Esophagus muscularis mucosa (tissue), 4 donors: ENCODE measurements at regions not wholly inside any gene's neighbourhood (a gene's known extent, or its start where the extent isn't known, plus 50 kb on each side); places are given as distances from the start of the nearest gene placed in this dataset.
A peak's percentile ranks its signal among the peaks of the same experiment; 100 is the strongest.

Source experiments
- DNase-seq: peaks from one replicate; pipeline ENCODE4 v3.0.0-alpha.2; 2017; ENCODE audit errors: extremely low spot score
- H3K27ac ChIP-seq, 4 donors: fragments of 200-600 bp; sonication (generic); replicated peaks in 1 of 4; 1 replicate in 3 of 4; 2 replicates in 1 of 4; pipeline ENCODE4 v1.5.1; 2016 to 2019; ENCODE audit warnings: mild to moderate bottlenecking in 1 of 4
- H3K27me3 ChIP-seq, 4 donors: fragments of 200-600 bp; sonication (generic); one replicate each; pipeline versions ENCODE4 v1.5.1 to v1.6.0; 2016 to 2019
- H3K36me3 ChIP-seq, 4 donors: fragments of 200-600 bp; sonication (generic); one replicate each; pipeline ENCODE4 v1.5.1; 2016 to 2019
- H3K4me1 ChIP-seq, 4 donors: fragments of 200-600 bp; sonication (generic); one replicate each; pipeline ENCODE4 v1.5.1; 2016 to 2019
- H3K4me3 ChIP-seq, 4 donors: fragments of 200-600 bp; sonication (generic); 1 replicate in 2 of 4; 2 replicates in 2 of 4; pipeline ENCODE4 v1.5.1; 2016 to 2019; ENCODE audit warnings: mild to moderate bottlenecking in 4 of 4, moderate library complexity in 1 of 4
- H3K9me3 ChIP-seq, 4 donors: fragments of 200-600 bp; sonication (generic); 1 replicate in 3 of 4; 2 replicates in 1 of 4; pipeline ENCODE4 v1.5.1; 2016 to 2019
- EP300 ChIP-seq: sonication (generic); formaldehyde crosslinking; IDR thresholded peaks from one replicate; pipeline ENCODE4 v1.6.1; 2017; ENCODE audit warnings: antibody characterized with exemption
- POLR2A ChIP-seq: fragments of 450-650 bp; IDR thresholded peaks from one replicate; pipeline ENCODE4 v1.6.1; 2017; ENCODE audit warnings: antibody characterized with exemption, moderate library complexity, mild to moderate bottlenecking, low read depth
- POLR2AphosphoS5 ChIP-seq, 2 donors: sonication (generic); formaldehyde crosslinking; IDR thresholded peaks; one replicate each; pipeline ENCODE4 v1.6.1; 2017; ENCODE audit warnings: antibody characterized with exemption in 2 of 2
- WGBS: methylation state at CpG from one replicate; pipeline ENCODE4 v1.1.5; 2018; 5-methylcytosine and 5-hydroxymethylcytosine counted together
- intact Hi-C: fragments of 100-400 bp; cut with DNase I; formaldehyde crosslinking; loops from one replicate; pipeline ENCODE4 v1.15.1; 2023
- TF ChIP-seq, protein P1 (sequence below), 3 experiments: fragments of 200-600 bp in 2 of 3; fragments of 450-650 bp in 1 of 3; sonication (generic) in 2 of 3; IDR thresholded peaks; one replicate each; pipeline ENCODE4 v1.5.1; 2017 to 2019; ENCODE audit warnings: antibody characterized with exemption in 3 of 3, mild to moderate bottlenecking in 2 of 3, moderate library complexity in 1 of 3

DNA sequence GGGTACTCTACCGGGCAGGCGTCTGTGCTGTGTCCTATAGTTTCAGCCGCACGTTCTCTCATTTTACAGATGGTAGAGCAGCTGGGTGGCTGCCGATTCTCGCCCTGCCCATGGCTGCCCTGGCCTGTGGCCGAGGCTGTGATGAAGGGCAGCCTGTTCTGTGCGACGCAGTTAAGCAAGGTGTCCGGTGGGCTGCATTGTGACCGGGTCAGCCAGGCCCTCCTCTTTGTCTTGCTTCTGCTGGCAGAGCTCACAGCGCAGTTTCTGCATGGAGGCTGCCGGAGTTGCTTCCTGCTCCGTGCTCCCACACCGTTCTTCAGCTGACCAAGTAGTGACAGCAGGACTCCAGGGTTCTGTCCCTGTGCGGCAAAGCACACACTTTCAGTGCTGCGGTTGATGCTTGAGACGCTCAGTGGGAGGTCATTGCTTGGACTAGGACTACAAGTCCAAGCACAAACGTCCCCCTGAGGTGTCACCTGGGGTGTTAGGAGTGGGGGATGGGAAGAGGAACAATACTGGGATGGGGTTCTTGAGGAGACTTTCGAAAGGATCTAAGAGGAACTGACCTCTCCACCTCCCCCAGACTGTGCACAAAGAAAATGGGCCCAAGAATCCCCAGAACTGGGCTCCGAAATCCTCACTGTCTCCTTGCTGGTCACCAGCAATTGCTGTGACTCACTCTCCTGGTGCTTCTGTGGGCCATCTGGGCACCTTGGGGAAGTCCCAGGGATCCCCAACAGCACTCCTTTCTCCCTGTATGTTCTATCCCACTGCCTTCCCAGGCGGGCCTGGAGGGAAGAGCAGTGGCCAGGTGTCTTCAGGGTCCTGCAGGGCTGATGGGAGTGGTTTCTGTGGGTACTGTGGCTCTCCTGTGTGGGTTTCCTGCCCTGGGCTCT is 58.2 kb downstream of the GADD45G start:
- Histone ChIP-seq H3K27me3 (no peaks in the 10 kb centered on the region), H3K4me1 (peaks cover 21 to 36% (median 26%) of the 10 kb centered on the region in 4 donors), H3K4me3 (peak overlapping the region in 3 of 4 donors; percentile 37 to 52 (median 49)), H3K36me3 (no peaks in the 10 kb centered on the region), H3K9me3 (no peaks in the 10 kb centered on the region), H3K27ac (peak overlapping the region in 3 of 4 donors; percentile 59 to 76 (median 68))
- 80% methylated on average over 17 of the region's 22 CpGs for WGBS
- TF ChIP-seq, protein P1, sequence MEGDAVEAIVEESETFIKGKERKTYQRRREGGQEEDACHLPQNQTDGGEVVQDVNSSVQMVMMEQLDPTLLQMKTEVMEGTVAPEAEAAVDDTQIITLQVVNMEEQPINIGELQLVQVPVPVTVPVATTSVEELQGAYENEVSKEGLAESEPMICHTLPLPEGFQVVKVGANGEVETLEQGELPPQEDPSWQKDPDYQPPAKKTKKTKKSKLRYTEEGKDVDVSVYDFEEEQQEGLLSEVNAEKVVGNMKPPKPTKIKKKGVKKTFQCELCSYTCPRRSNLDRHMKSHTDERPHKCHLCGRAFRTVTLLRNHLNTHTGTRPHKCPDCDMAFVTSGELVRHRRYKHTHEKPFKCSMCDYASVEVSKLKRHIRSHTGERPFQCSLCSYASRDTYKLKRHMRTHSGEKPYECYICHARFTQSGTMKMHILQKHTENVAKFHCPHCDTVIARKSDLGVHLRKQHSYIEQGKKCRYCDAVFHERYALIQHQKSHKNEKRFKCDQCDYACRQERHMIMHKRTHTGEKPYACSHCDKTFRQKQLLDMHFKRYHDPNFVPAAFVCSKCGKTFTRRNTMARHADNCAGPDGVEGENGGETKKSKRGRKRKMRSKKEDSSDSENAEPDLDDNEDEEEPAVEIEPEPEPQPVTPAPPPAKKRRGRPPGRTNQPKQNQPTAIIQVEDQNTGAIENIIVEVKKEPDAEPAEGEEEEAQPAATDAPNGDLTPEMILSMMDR (IDR thresholded peaks at IDR 0.05), result no peak
- TF ChIP-seq EP300, result no peak
- TF ChIP-seq POLR2A, result no peak
- no peak for TF ChIP-seq POLR2AphosphoS5 (IDR thresholded peaks at IDR 0.05)
- intact Hi-C loops, result no loop called here
- DNase-seq, result no peak

DNA sequence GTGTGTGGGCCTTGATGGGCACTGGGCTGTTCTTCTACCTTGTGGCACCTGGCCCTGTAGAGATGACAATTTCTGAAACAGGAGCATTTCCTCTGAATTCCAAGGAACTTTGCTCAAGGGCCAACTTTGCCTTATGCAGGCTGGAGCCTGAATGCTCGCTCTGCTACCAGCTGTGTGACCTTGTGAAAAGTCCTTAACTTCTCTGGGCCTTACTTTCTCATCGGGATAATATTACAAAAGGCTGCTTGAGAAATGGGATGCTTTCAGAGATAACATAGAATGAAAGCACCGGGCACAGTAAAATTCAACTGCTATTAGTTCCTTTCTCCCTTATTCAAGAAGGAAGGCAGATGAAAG is 58.8 kb downstream of the GADD45G start:
- Histone ChIP-seq H3K27me3 (no peaks in the 10 kb centered on the region), H3K4me1 (peaks cover 21 to 30% (median 26%) of the 10 kb centered on the region in 4 donors), H3K9me3 (no peaks in the 10 kb centered on the region), H3K4me3 (no peak overlapping the region), H3K36me3 (no peaks in the 10 kb centered on the region), H3K27ac (no peak overlapping the region)
- 92% methylated on average over 3 of the region's 3 CpGs for WGBS
- intact Hi-C loops, result no loop called here
- no peak for DNase-seq
- TF ChIP-seq EP300, result no peak
- TF ChIP-seq, protein P1 (IDR thresholded peaks at IDR 0.05), result no peak
- TF ChIP-seq POLR2AphosphoS5 (IDR thresholded peaks at IDR 0.05), result no peak
- TF ChIP-seq POLR2A, result no peak

DNA sequence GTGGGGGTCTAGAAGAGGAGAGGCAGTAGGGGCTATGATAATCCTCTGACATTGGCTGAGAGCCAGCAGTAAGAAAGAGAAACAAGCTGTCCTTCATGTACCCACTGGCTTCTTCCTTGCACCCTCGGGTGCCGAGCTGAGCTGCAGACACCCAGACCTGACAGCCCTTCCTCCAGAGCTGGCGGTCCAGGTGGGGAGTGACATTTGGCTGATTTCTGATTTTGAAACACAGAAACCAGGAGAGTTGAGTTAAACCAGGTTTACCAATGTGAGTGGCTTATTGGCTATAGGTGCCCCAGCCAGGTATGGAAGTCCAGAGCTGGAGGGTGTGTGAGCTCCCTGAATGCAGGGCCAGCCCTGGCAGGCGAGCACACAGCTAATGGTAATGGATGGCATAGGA is 59.2 kb downstream of the GADD45G start:
- DNase-seq, result no peak
- intact Hi-C loops, result no loop called here
- Histone ChIP-seq H3K4me3 (no peak overlapping the region), H3K27ac (no peak overlapping the region), H3K9me3 (no peaks in the 10 kb centered on the region), H3K4me1 (peaks cover 21 to 30% (median 26%) of the 10 kb centered on the region in 4 donors), H3K36me3 (no peaks in the 10 kb centered on the region), H3K27me3 (no peaks in the 10 kb centered on the region)
- no peak for TF ChIP-seq POLR2A
- TF ChIP-seq EP300, result no peak
- no peak for TF ChIP-seq POLR2AphosphoS5 (IDR thresholded peaks at IDR 0.05)
- TF ChIP-seq, protein P1 (IDR thresholded peaks at IDR 0.05), result no peak
- 92% methylated on average over 4 of the region's 4 CpGs for WGBS

DNA sequence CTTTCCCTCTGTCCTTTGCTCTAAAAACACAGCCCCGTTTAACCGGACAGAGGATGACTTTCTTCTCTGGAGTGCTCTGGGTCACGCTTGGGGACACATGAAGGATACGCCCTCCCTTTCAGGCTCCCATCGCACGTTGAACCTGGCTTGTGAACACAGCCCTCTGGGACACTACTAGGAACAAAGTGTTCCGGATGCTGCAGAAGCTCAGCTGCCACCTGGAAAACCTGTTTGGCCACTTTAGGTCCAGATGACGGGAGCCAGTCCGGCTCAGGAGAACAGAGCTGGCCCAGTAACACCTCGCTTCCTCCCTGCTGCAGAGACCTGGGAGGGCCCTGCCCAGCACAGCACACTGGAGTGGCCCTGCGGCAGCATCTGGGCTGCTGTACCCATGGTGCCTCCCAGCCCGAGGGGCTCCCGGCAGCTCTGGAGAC is 60.1 kb downstream of the GADD45G start:
- Histone ChIP-seq H3K36me3 (no peaks in the 10 kb centered on the region), H3K4me1 (peaks cover 21 to 30% (median 26%) of the 10 kb centered on the region in 4 donors), H3K4me3 (no peak overlapping the region), H3K27me3 (no peaks in the 10 kb centered on the region), H3K27ac (no peak overlapping the region), H3K9me3 (no peaks in the 10 kb centered on the region)
- intact Hi-C loops, result no loop called here
- TF ChIP-seq POLR2AphosphoS5 (IDR thresholded peaks at IDR 0.05) (no peak), EP300 (no peak), POLR2A (no peak)
- TF ChIP-seq, protein P1 (IDR thresholded peaks at IDR 0.05), result no peak
- 91% methylated on average over 11 of the region's 13 CpGs for WGBS
- DNase-seq, result no peak
